BE2C (cell line): ENCODE measurements at regions not wholly inside any gene's neighbourhood (a gene's known extent, or its start where the extent isn't known, plus 50 kb on each side); places are given as distances from the start of the nearest gene placed in this dataset.

Experiments
- DNase-seq: peaks from one replicate; pipeline ENCODE4 v3.0.0-alpha.2; 2020
- H3K27me3 ChIP-seq: fragments of 250-450 bp; sonication (Bioruptor Pico); 2 replicates; pipeline ENCODE4 v1.5.1; 2020; ENCODE audit warnings: mild to moderate bottlenecking
- H3K36me3 ChIP-seq: fragments of 250-450 bp; sonication (Bioruptor Pico); 2 replicates; pipeline ENCODE4 v1.5.1; 2020; ENCODE audit warnings: mild to moderate bottlenecking
- H3K4me1 ChIP-seq: fragments of 250-450 bp; sonication (Bioruptor Pico); 2 replicates; pipeline ENCODE4 v1.5.1; 2020
- H3K4me3 ChIP-seq: 2 replicates; pipeline ENCODE4 v1.5.1; 2011; ENCODE audit warnings: low read depth, low read length
- H3K9me3 ChIP-seq: fragments of 250-450 bp; sonication (Bioruptor Pico); 2 replicates; pipeline ENCODE4 v1.5.1; 2020
- TF ChIP-seq, protein P1 (sequence below): IDR thresholded peaks from 2 replicates; pipeline ENCODE4 v1.5.1; 2012; ENCODE audit warnings: mild to moderate bottlenecking, low read depth, low read length

DNA sequence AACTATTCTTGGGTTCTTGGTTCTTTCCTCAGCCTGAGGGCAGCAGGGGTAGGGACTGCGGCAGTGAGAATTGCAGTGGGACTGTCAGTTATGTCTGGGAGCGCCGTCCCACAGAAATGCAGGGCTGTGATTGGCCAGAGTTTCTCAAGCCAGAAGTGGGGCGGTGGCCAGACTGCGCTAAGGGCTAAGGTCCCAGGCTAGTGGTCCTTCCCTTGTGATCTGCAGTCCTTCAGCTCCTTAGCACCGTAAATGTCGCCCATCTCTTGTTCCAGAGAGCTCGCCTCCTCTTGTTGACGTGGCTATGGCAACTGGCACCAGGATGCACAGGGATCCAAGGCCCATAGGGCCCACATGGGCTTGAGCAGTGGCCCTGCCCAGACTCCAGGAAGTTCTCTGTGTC is 223.5 kb downstream of the GRIA2 start:
- TF ChIP-seq, protein P1, sequence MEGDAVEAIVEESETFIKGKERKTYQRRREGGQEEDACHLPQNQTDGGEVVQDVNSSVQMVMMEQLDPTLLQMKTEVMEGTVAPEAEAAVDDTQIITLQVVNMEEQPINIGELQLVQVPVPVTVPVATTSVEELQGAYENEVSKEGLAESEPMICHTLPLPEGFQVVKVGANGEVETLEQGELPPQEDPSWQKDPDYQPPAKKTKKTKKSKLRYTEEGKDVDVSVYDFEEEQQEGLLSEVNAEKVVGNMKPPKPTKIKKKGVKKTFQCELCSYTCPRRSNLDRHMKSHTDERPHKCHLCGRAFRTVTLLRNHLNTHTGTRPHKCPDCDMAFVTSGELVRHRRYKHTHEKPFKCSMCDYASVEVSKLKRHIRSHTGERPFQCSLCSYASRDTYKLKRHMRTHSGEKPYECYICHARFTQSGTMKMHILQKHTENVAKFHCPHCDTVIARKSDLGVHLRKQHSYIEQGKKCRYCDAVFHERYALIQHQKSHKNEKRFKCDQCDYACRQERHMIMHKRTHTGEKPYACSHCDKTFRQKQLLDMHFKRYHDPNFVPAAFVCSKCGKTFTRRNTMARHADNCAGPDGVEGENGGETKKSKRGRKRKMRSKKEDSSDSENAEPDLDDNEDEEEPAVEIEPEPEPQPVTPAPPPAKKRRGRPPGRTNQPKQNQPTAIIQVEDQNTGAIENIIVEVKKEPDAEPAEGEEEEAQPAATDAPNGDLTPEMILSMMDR: no peak
- Histone ChIP-seq H3K9me3 (no peaks in the 10 kb centered on the region), H3K4me3 (no peak overlapping the region), H3K36me3 (no peaks in the 10 kb centered on the region), H3K4me1 (no peaks in the 10 kb centered on the region), H3K27me3 (no peaks in the 10 kb centered on the region; the same call in 1 of the 2 replicates)
- no peak for DNase-seq

DNA sequence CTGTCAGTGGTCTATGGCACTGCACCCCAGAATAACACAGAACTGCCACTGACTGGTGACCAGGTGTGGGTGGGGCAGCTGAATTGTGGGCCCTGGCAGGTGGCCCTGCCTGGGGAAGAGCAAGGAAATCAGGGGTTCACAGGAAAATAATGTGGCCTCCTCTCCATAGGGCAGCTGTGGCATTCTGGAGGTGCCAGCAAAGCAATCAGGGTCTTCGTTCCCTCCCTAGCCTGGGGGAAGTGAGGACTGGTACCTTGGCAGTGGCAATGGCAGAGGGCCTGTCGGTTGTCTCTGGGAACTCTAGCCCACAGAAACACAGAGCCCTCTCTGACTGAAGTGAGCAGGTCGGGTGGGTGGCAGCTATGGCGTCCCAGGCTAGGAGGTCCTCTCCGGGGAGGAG is 223.0 kb downstream of the GRIA2 start:
- Histone ChIP-seq H3K4me3 (no peak overlapping the region), H3K4me1 (no peaks in the 10 kb centered on the region), H3K9me3 (no peaks in the 10 kb centered on the region), H3K36me3 (no peaks in the 10 kb centered on the region), H3K27me3 (no peaks in the 10 kb centered on the region; the same call in 1 of the 2 replicates)
- TF ChIP-seq, protein P1: no peak
- DNase-seq: no peak

DNA sequence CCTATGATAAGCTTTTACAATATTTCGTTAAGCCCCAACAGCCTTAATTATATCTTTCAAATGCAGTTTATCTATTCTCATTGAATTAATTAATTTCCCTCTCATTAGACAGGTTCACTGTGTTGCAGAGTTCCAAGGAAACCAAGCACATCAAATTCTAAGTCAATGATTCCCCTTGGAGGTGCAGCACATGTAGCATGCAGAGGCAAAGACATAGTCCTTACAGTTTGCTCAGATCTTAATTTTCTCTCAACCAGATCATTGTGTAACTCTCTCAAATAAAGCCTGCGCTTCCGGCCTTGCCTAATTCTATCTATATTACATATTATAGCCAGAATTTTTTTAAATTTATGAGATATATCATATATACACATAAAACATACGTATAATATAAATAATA is 205.4 kb downstream of the GRIA2 start:
- Histone ChIP-seq H3K4me1 (no peaks in the 10 kb centered on the region), H3K4me3 (no peak overlapping the region), H3K36me3 (no peaks in the 10 kb centered on the region), H3K9me3 (no peaks in the 10 kb centered on the region), H3K27me3 (no peaks in the 10 kb centered on the region)
- TF ChIP-seq, protein P1: no peak
- no peak for DNase-seq

DNA sequence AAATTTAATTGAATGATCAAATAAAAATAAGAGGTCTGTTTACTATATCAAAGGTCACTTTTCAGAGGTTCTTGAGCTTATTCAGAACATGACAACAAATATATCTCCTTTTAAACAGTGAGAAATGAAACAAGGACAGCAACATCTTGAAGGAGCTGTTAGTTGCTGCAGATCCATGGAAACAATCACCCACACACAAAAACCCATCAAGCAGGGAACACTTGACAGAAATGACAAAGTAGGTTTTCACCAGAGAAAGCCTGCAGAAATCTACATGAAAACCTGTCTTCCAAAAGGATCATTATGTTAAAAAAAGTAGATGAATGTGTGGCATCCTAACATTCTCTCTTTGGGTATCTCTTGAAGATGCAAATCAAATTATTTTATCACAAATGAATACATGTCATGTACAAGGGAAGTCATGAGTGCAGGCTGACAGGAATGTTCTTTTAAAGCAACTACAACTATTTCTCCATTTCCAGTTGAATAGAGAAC is 203.0 kb downstream of the GRIA2 start:
- TF ChIP-seq, protein P1: no peak
- Histone ChIP-seq H3K36me3 (no peaks in the 10 kb centered on the region), H3K9me3 (no peaks in the 10 kb centered on the region), H3K4me3 (no peak overlapping the region), H3K27me3 (no peaks in the 10 kb centered on the region), H3K4me1 (no peaks in the 10 kb centered on the region)
- DNase-seq: no peak

DNA sequence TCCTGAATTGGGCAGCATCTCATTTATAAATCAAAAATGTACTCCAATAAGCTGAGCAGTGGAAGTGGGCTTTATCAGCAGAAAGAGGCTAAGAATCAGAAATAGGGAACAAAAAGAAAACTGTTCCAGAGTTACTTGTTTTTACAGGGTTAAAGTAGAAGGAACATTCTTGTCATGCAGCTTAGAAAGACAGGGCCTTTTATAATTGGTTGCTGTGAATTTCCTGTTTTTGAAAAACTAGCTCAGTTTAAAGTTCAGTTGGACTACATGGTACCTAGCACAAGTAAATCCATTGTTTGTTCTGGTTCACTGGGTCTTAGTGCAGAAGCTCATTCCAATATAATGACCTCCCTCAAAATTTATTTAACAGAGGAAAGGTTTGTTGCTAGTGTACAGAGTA is 200.8 kb downstream of the GRIA2 start:
- TF ChIP-seq, protein P1: no peak
- Histone ChIP-seq H3K9me3 (no peaks in the 10 kb centered on the region), H3K4me1 (no peaks in the 10 kb centered on the region), H3K27me3 (no peaks in the 10 kb centered on the region), H3K36me3 (no peaks in the 10 kb centered on the region), H3K4me3 (no peak overlapping the region)
- DNase-seq: no peak
